Smooth muscle cell (in vitro differentiated cells): ENCODE measurements at regions not wholly inside any gene's neighbourhood (a gene's known extent, or its start where the extent isn't known, plus 50 kb on each side); places are given as distances from the start of the nearest gene placed in this dataset.

Experiments
- DNase-seq: peaks from one replicate; lab custom pipeline; 2025; ENCODE audit not compliant: unreplicated experiment; lab: John Stamatoyannopoulos, UW
- H2AFZ ChIP-seq: fragments of 200-600 bp; sonication (generic); 2 replicates; pipeline ENCODE4 v1.6.0; 2016; ENCODE audit warnings: antibody characterized with exemption, low read depth, mild to moderate bottlenecking
- H3F3A ChIP-seq: fragments of 200-600 bp; sonication (generic); 2 replicates; pipeline ENCODE4 v1.6.0; 2017; ENCODE audit warnings: antibody characterized with exemption, low read depth
- H3K27ac ChIP-seq: fragments of 200-600 bp; sonication (generic); 2 replicates; pipeline ENCODE4 v1.5.1; 2016; ENCODE audit warnings: low read depth, mild to moderate bottlenecking
- H3K27me3 ChIP-seq: fragments of 200-600 bp; sonication (generic); 2 replicates; pipeline ENCODE4 v1.6.1; 2016; ENCODE audit warnings: low read depth, mild to moderate bottlenecking
- H3K36me3 ChIP-seq: fragments of 200-600 bp; sonication (generic); 2 replicates; pipeline ENCODE4 v1.5.1; 2016; ENCODE audit warnings: low read depth
- H3K4me1 ChIP-seq: fragments of 200-600 bp; sonication (generic); 2 replicates; pipeline ENCODE4 v1.5.1; 2016; ENCODE audit warnings: low read depth
- H3K4me2 ChIP-seq: fragments of 200-600 bp; sonication (generic); 2 replicates; pipeline ENCODE4 v1.6.0; 2016; ENCODE audit warnings: mild to moderate bottlenecking
- H3K4me3 ChIP-seq: fragments of 200-600 bp; sonication (generic); 2 replicates; pipeline ENCODE4 v1.5.1; 2016; ENCODE audit warnings: mild to moderate bottlenecking
- H3K79me2 ChIP-seq: fragments of 200-600 bp; sonication (generic); 2 replicates; pipeline ENCODE4 v1.6.0; 2016; ENCODE audit warnings: low read depth, mild to moderate bottlenecking
- H3K9ac ChIP-seq: fragments of 200-600 bp; sonication (generic); 2 replicates; pipeline ENCODE4 v1.6.0; 2016; ENCODE audit warnings: low read depth
- H3K9me3 ChIP-seq: fragments of 200-600 bp; sonication (generic); replicated peaks from 2 replicates; pipeline ENCODE4 v1.5.1; 2016; ENCODE audit warnings: low read depth
- H4K20me1 ChIP-seq: fragments of 200-600 bp; sonication (generic); 2 replicates; pipeline ENCODE4 v1.6.0; 2016; ENCODE audit warnings: low read depth
- CTCF ChIP-seq: fragments of 200-600 bp; sonication (generic); IDR thresholded peaks from 2 replicates; pipeline ENCODE4 v1.5.1; 2017; ENCODE audit warnings: borderline replicate concordance, mild to moderate bottlenecking, antibody characterized with exemption; ENCODE audit not compliant: insufficient read depth, poor library complexity, severe bottlenecking
- WGBS: methylation state at CpG from one replicate; pipeline ENCODE4 v1.1.7; 2016; ENCODE audit warnings: low lambda C conversion rate; 5-methylcytosine and 5-hydroxymethylcytosine counted together

- Histone ChIP-seq H3K27me3 (no peaks in the 10 kb centered on the region), H3K36me3 (no peaks in the 10 kb centered on the region), H3K27ac (no peak overlapping the region), H3K4me2 (no peak overlapping the region), H3F3A (no peaks in the 10 kb centered on the region), H3K79me2 (no peaks in the 10 kb centered on the region), H3K4me1 (no peaks in the 10 kb centered on the region), H3K4me3 (no peak overlapping the region), H3K9me3 (no peaks in the 10 kb centered on the region), H2AFZ (no peak overlapping the region), H3K9ac (no peak overlapping the region), H4K20me1 (no peaks in the 10 kb centered on the region)
- TF ChIP-seq CTCF = no peak
- no peak for DNase-seq
- 70% methylated on average over 4 of the region's 4 CpGs for WGBS
Measured at GRCh38 chr18:55139836-55140235, 180.6 kb upstream of the CCDC68 start.

- TF ChIP-seq CTCF = no peak
- DNase-seq = no peak
- Histone ChIP-seq H3K4me1 (no peaks in the 10 kb centered on the region), H3K4me2 (no peak overlapping the region), H3K27ac (no peak overlapping the region), H3K79me2 (no peaks in the 10 kb centered on the region), H3K9ac (no peak overlapping the region), H3K4me3 (no peak overlapping the region), H2AFZ (no peak overlapping the region), H4K20me1 (no peaks in the 10 kb centered on the region), H3F3A (no peaks in the 10 kb centered on the region), H3K27me3 (no peaks in the 10 kb centered on the region), H3K9me3 (no peaks in the 10 kb centered on the region), H3K36me3 (no peaks in the 10 kb centered on the region)
Measured at GRCh38 chr18:55139307-55139706, 180.0 kb upstream of the CCDC68 start.

GRCh38 chr18:55138401-55138800 is 179.1 kb upstream of the CCDC68 start:
- DNase-seq = no peak
- no peak overlapping the region for H3K27ac ChIP-seq
- H3K4me3 ChIP-seq = no peak overlapping the region
- no peaks in the 10 kb centered on the region for H3K36me3 ChIP-seq
- no peak for TF ChIP-seq CTCF
- H3K79me2 ChIP-seq = no peaks in the 10 kb centered on the region
- no peak overlapping the region for H2AFZ ChIP-seq
- H3K9me3 ChIP-seq = no peaks in the 10 kb centered on the region
- no peaks in the 10 kb centered on the region for H4K20me1 ChIP-seq
- no peak overlapping the region for H3K4me2 ChIP-seq
- no peak overlapping the region for H3K9ac ChIP-seq
- no peaks in the 10 kb centered on the region for H3K4me1 ChIP-seq
- no peaks in the 10 kb centered on the region for H3F3A ChIP-seq
- WGBS = 85% methylated on average over 4 of the region's 4 CpGs
- no peaks in the 10 kb centered on the region for H3K27me3 ChIP-seq

GRCh38 chr18:55137602-55138001 is 178.3 kb upstream of the CCDC68 start:
- Histone ChIP-seq H3K9me3 (no peaks in the 10 kb centered on the region), H3K4me3 (no peak overlapping the region), H4K20me1 (no peaks in the 10 kb centered on the region), H3K4me2 (no peak overlapping the region), H3K9ac (no peak overlapping the region), H3F3A (no peaks in the 10 kb centered on the region), H3K27ac (no peak overlapping the region), H3K79me2 (no peaks in the 10 kb centered on the region), H3K27me3 (no peaks in the 10 kb centered on the region), H3K4me1 (no peaks in the 10 kb centered on the region), H2AFZ (no peak overlapping the region), H3K36me3 (no peaks in the 10 kb centered on the region)
- WGBS = 80% methylated on average over 2 of the region's 2 CpGs
- no peak for DNase-seq
- no peak for TF ChIP-seq CTCF
